Esophagus muscularis mucosa (tissue), 4 donors: ENCODE measurements at regions not wholly inside any gene's neighbourhood (a gene's known extent, or its start where the extent isn't known, plus 50 kb on each side); places are given as distances from the start of the nearest gene placed in this dataset.
"Not testable (repeated sequence)": the region's sequence is repeated elsewhere in the genome, so short reads cannot be mapped to it uniquely, and the experiment has no call there.

Experiments used
- DNase-seq: peaks from one replicate; pipeline ENCODE4 v3.0.0-alpha.2; 2017; ENCODE audit errors: extremely low spot score
- H3K27ac ChIP-seq, 4 donors: fragments of 200-600 bp; sonication (generic); replicated peaks in 1 of 4; 1 replicate in 3 of 4; 2 replicates in 1 of 4; pipeline ENCODE4 v1.5.1; 2016 to 2019; ENCODE audit warnings: mild to moderate bottlenecking in 1 of 4
- H3K27me3 ChIP-seq, 4 donors: fragments of 200-600 bp; sonication (generic); one replicate each; pipeline versions ENCODE4 v1.5.1 to v1.6.0; 2016 to 2019
- H3K36me3 ChIP-seq, 4 donors: fragments of 200-600 bp; sonication (generic); one replicate each; pipeline ENCODE4 v1.5.1; 2016 to 2019
- H3K4me1 ChIP-seq, 4 donors: fragments of 200-600 bp; sonication (generic); one replicate each; pipeline ENCODE4 v1.5.1; 2016 to 2019
- H3K4me3 ChIP-seq, 4 donors: fragments of 200-600 bp; sonication (generic); 1 replicate in 2 of 4; 2 replicates in 2 of 4; pipeline ENCODE4 v1.5.1; 2016 to 2019; ENCODE audit warnings: mild to moderate bottlenecking in 4 of 4, moderate library complexity in 1 of 4
- H3K9me3 ChIP-seq, 4 donors: fragments of 200-600 bp; sonication (generic); 1 replicate in 3 of 4; 2 replicates in 1 of 4; pipeline ENCODE4 v1.5.1; 2016 to 2019
- CTCF ChIP-seq, 3 experiments: fragments of 200-600 bp in 2 of 3; fragments of 450-650 bp in 1 of 3; sonication (generic) in 2 of 3; IDR thresholded peaks; one replicate each; pipeline ENCODE4 v1.5.1; 2017 to 2019; ENCODE audit warnings: antibody characterized with exemption in 3 of 3, mild to moderate bottlenecking in 2 of 3, moderate library complexity in 1 of 3
- EP300 ChIP-seq: sonication (generic); formaldehyde crosslinking; IDR thresholded peaks from one replicate; pipeline ENCODE4 v1.6.1; 2017; ENCODE audit warnings: antibody characterized with exemption
- POLR2A ChIP-seq: fragments of 450-650 bp; IDR thresholded peaks from one replicate; pipeline ENCODE4 v1.6.1; 2017; ENCODE audit warnings: antibody characterized with exemption, moderate library complexity, mild to moderate bottlenecking, low read depth
- POLR2AphosphoS5 ChIP-seq, 2 donors: sonication (generic); formaldehyde crosslinking; IDR thresholded peaks; one replicate each; pipeline ENCODE4 v1.6.1; 2017; ENCODE audit warnings: antibody characterized with exemption in 2 of 2
- WGBS: methylation state at CpG from one replicate; pipeline ENCODE4 v1.1.5; 2018; 5-methylcytosine and 5-hydroxymethylcytosine counted together
- intact Hi-C: fragments of 100-400 bp; cut with DNase I; formaldehyde crosslinking; loops from one replicate; pipeline ENCODE4 v1.15.1; 2023

GRCh38 chr13:53276265-53276664 is 247.7 kb downstream of the OLFM4 start:
- H3K36me3 ChIP-seq = no peaks in the 10 kb centered on the region
- H3K9me3 ChIP-seq = no peaks in the 10 kb centered on the region
- H3K27ac ChIP-seq = no peak overlapping the region
- no peaks in the 10 kb centered on the region for H3K4me1 ChIP-seq
- intact Hi-C loops = no loop called here
- no peak overlapping the region for H3K4me3 ChIP-seq
- no peaks in the 10 kb centered on the region for H3K27me3 ChIP-seq
- TF ChIP-seq POLR2AphosphoS5 (IDR thresholded peaks at IDR 0.05) (no peak), EP300 (no peak)
- no peak for DNase-seq
- WGBS = 33% methylated on average over 2 of the region's 2 CpGs

- Histone ChIP-seq H3K4me3 (no peak overlapping the region), H3K4me1 (no peaks in the 10 kb centered on the region), H3K27ac (no peak overlapping the region), H3K9me3 (no peaks in the 10 kb centered on the region), H3K27me3 (peaks cover 0 to 10% (median 0%) of the 10 kb centered on the region in 4 donors), H3K36me3 (no peaks in the 10 kb centered on the region)
- TF ChIP-seq POLR2AphosphoS5 (IDR thresholded peaks at IDR 0.05) (no peak), CTCF (IDR thresholded peaks at IDR 0.05) (no peak), POLR2A (no peak), EP300 (no peak)
- DNase-seq = no peak
- intact Hi-C loops = no loop called here
Measured at GRCh38 chr13:53281677-53282076, 253.1 kb downstream of the OLFM4 start.

GRCh38 chr13:53285896-53286430 is 257.4 kb downstream of the OLFM4 start:
- intact Hi-C loops = no loop called here
- H3K27ac ChIP-seq = no peak overlapping the region
- no peaks in the 10 kb centered on the region for H3K9me3 ChIP-seq
- 73% methylated on average over 7 of the region's 7 CpGs for WGBS
- no peaks in the 10 kb centered on the region for H3K4me1 ChIP-seq
- TF ChIP-seq CTCF (IDR thresholded peaks at IDR 0.05) (no peak), EP300 (no peak), POLR2A (no peak), POLR2AphosphoS5 (IDR thresholded peaks at IDR 0.05) (no peak)
- no peaks in the 10 kb centered on the region for H3K36me3 ChIP-seq
- no peak overlapping the region for H3K4me3 ChIP-seq
- no peak for DNase-seq
- peaks cover 0 to 10% (median 0%) of the 10 kb centered on the region in 4 donors for H3K27me3 ChIP-seq

GRCh38 chr13:53298396-53298795 is 269.8 kb downstream of the OLFM4 start:
- H3K4me1 ChIP-seq = no peaks in the 10 kb centered on the region
- H3K27ac ChIP-seq = no peak overlapping the region
- H3K36me3 ChIP-seq = no peaks in the 10 kb centered on the region
- WGBS = 96% methylated on average over 1 of the region's 1 CpG
- intact Hi-C loops = no loop called here
- no peak for DNase-seq
- H3K4me3 ChIP-seq = no peak overlapping the region
- no peaks in the 10 kb centered on the region for H3K9me3 ChIP-seq
- H3K27me3 ChIP-seq = no peaks in the 10 kb centered on the region
- no peak for TF ChIP-seq POLR2A
- TF ChIP-seq CTCF (IDR thresholded peaks at IDR 0.05) = no peak
- TF ChIP-seq EP300 = no peak
- no peak for TF ChIP-seq POLR2AphosphoS5 (IDR thresholded peaks at IDR 0.05)

GRCh38 chr13:53301449-53301848 is 272.8 kb downstream of the OLFM4 start:
- Histone ChIP-seq H3K27ac (no peak overlapping the region), H3K36me3 (no peaks in the 10 kb centered on the region), H3K27me3 (no peaks in the 10 kb centered on the region), H3K4me3 (no peak overlapping the region), H3K4me1 (peaks cover 0 to 5% (median 0%) of the 10 kb centered on the region in 4 donors), H3K9me3 (no peaks in the 10 kb centered on the region)
- TF ChIP-seq POLR2AphosphoS5 (IDR thresholded peaks at IDR 0.05) (no peak), EP300 (no peak), POLR2A (no peak), CTCF (IDR thresholded peaks at IDR 0.05) (no peak)
- DNase-seq = no peak
- 30% methylated on average over 3 of the region's 3 CpGs for WGBS
- intact Hi-C loops = no loop called here

GRCh38 chr13:53305419-53305818 is 276.8 kb downstream of the OLFM4 start:
- H3K4me1 ChIP-seq, intact Hi-C loops, H3K9me3 ChIP-seq, H3K36me3 ChIP-seq, H3K27ac ChIP-seq, DNase-seq, H3K4me3 ChIP-seq, H3K27me3 ChIP-seq: not testable (repeated sequence)
- 92% methylated on average over 1 of the region's 1 CpG for WGBS
